Heart right ventricle (tissue), 16 donors: ENCODE measurements at regions not wholly inside any gene's neighbourhood (a gene's known extent, or its start where the extent isn't known, plus 50 kb on each side); places are given as distances from the start of the nearest gene placed in this dataset.

Experiments
- ATAC-seq, 8 donors: fragments of 200-7000 bp; cut with Tn5 transposase; one replicate each; pipeline ENCODE4 v1.9.1; 2020; ENCODE audit warnings: mild to moderate bottlenecking in 8 of 8, moderate library complexity in 8 of 8, moderate number of reproducible peaks in 1 of 8
- DNase-seq, 2 donors: peaks; one replicate each; pipeline ENCODE4 v3.0.0-alpha.2; 2020
- H3K27ac ChIP-seq, 10 donors: fragments of 200-600 bp; sonication (generic) in 2 of 10; one replicate each; pipeline versions ENCODE4 v1.5.0 to v1.8.0; 2020 to 2022; ENCODE audit warnings: mild to moderate bottlenecking in 3 of 10
- H3K27me3 ChIP-seq, 7 donors: fragments of 200-600 bp; one replicate each; pipeline ENCODE4 v1.8.0; 2021 to 2022; ENCODE audit warnings: mild to moderate bottlenecking in 2 of 7
- H3K36me3 ChIP-seq, 9 donors: fragments of 200-600 bp; sonication (generic) in 1 of 9; one replicate each; pipeline versions ENCODE4 v1.5.0 to v1.8.0; 2020 to 2022; ENCODE audit warnings: mild to moderate bottlenecking in 2 of 9
- H3K4me1 ChIP-seq, 9 donors: fragments of 200-600 bp; sonication (generic) in 1 of 9; one replicate each; pipeline versions ENCODE4 v1.5.0 to v1.8.0; 2020 to 2022; ENCODE audit warnings: mild to moderate bottlenecking in 4 of 9
- H3K4me3 ChIP-seq, 10 donors: fragments of 200-600 bp; sonication (generic) in 2 of 10; one replicate each; pipeline versions ENCODE4 v1.5.0 to v1.8.0; 2020 to 2022; ENCODE audit warnings: mild to moderate bottlenecking in 7 of 10, moderate library complexity in 2 of 10
- H3K9me3 ChIP-seq, 11 donors: fragments of 200-600 bp in 10 of 11; sonication (generic) in 2 of 11; one replicate each; pipeline versions ENCODE4 v1.5.0 to v1.8.0; 2013 to 2022; ENCODE audit warnings: mild to moderate bottlenecking in 2 of 11, control low read depth in 1 of 11, moderate library complexity in 1 of 11
- WGBS, 2 donors: extraction: QIAGEN DNeasy Blood & Tissue Kit; methylation state at CpG; one replicate each; pipeline ENCODE4 v1.1.7; 2013; ENCODE audit warnings: inconsistent platforms in 1 of 2; 5-methylcytosine and 5-hydroxymethylcytosine counted together
- intact Hi-C, 10 donors: fragments of 100-400 bp; cut with DNase I; formaldehyde crosslinking; loops; one replicate each; pipeline versions ENCODE4 v1.11.1 to v1.14.2; 2022
- TF ChIP-seq, protein P1 (sequence below), 9 donors: fragments of 200-600 bp; sonication (generic) in 2 of 9; IDR thresholded peaks; one replicate each; pipeline versions ENCODE4 v1.5.0 to v1.8.0; 2021 to 2022; ENCODE audit warnings: antibody characterized with exemption in 9 of 9, mild to moderate bottlenecking in 5 of 9, moderate library complexity in 1 of 9
- donor health status: Arrhythmogenic right ventricular cardiomyopathy.
- donor health status: ischemic (EF 13 %, LVEDD 7.1; RV severe dilation, severe dysfunction).
- donor health status: healthy with polysubstance abuse.
- donor health status: DM: no; HTN: yes; CAD: no.
- donor health status: DM: no; HTN: no; CAD: no.
- donor health status: ischemic (EF 25% LVEDD 6.9; RV normal size, moderate dysfunction).
- donor health status: ischemic (EF 25% LVEDD 5.7; RV mildly dilated, moderate dysfunction).
- donor health status: healthy.
- donor health status: DM: yes; HTN: yes; CAD: no.
- donor health status: Ischemic cardiomyopathy.
- donor health status: ischemic (EF 35%, LVEDD 5.7; RV mildly dilated, moderate dysfunction).
- donor health status: nonischemic (EF 11% LVEDD 7.7; RV severe dilation, severe dysfunction).
- donor health status: DM: yes; HTN: yes; CAD: no.
- donor health status: PGD.
- donor health status: ischemic (EF 29% LVEDD 5.4; RV normal size, mild dysfunction).
- donor health status: nonischemic (EF 23%, LVEDD 6.1; RV moderate dilation, normal function).

- DNase-seq (no peak), ATAC-seq (no peak)
- Histone ChIP-seq H3K4me1 (no peaks in the 10 kb centered on the region), H3K27me3 (peaks cover 0 to 3% (median 0%) of the 10 kb centered on the region in 7 donors), H3K27ac (no peak overlapping the region), H3K4me3 (no peak overlapping the region), H3K36me3 (no peaks in the 10 kb centered on the region), H3K9me3 (peaks cover 0 to 6% (median 0%) of the 10 kb centered on the region in 11 donors)
- intact Hi-C loops: loop anchor here in 1 of 10 donors (10.0 kb wide), 1 partner anchor 55 kb away; no protein-coding TSS in a partner anchor
- WGBS, 2 donors: 78% methylated on average over 10 of the region's 10 CpGs
- TF ChIP-seq, protein P1, sequence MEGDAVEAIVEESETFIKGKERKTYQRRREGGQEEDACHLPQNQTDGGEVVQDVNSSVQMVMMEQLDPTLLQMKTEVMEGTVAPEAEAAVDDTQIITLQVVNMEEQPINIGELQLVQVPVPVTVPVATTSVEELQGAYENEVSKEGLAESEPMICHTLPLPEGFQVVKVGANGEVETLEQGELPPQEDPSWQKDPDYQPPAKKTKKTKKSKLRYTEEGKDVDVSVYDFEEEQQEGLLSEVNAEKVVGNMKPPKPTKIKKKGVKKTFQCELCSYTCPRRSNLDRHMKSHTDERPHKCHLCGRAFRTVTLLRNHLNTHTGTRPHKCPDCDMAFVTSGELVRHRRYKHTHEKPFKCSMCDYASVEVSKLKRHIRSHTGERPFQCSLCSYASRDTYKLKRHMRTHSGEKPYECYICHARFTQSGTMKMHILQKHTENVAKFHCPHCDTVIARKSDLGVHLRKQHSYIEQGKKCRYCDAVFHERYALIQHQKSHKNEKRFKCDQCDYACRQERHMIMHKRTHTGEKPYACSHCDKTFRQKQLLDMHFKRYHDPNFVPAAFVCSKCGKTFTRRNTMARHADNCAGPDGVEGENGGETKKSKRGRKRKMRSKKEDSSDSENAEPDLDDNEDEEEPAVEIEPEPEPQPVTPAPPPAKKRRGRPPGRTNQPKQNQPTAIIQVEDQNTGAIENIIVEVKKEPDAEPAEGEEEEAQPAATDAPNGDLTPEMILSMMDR (IDR thresholded peaks at IDR 0.05): no peak
These were observed 372.2 kb upstream of the SMIM21 start for GRCh38 chr18:75799449-75800330.

GRCh38 chr18:75797046-75797445, 369.5 kb upstream of the SMIM21 start:
- Histone ChIP-seq H3K9me3 (peaks cover 0 to 32% (median 8%) of the 10 kb centered on the region in 11 donors), H3K27ac (no peak overlapping the region), H3K4me1 (no peaks in the 10 kb centered on the region), H3K36me3 (no peaks in the 10 kb centered on the region), H3K4me3 (no peak overlapping the region), H3K27me3 (peaks cover 0 to 3% (median 0%) of the 10 kb centered on the region in 7 donors)
- ATAC-seq: no peak
- WGBS, 2 donors: 59 to 63% methylated on average over 1 of the region's 1 CpG
- intact Hi-C loops: no loop called here
- no peak for DNase-seq
- TF ChIP-seq, protein P1 (IDR thresholded peaks at IDR 0.05): no peak

GRCh38 chr18:75790796-75791195, 363.3 kb upstream of the SMIM21 start:
- no peak overlapping the region for H3K27ac ChIP-seq
- 64 to 69% methylated on average over 2 of the region's 2 CpGs for WGBS, 2 donors
- TF ChIP-seq, protein P1 (IDR thresholded peaks at IDR 0.05): no peak

GRCh38 chr18:75790111-75790510, 362.6 kb upstream of the SMIM21 start:
- H3K27me3 ChIP-seq: peaks cover 0 to 19% (median 4%) of the 10 kb centered on the region in 7 donors
- intact Hi-C loops: no loop called here
- H3K27ac ChIP-seq: no peak overlapping the region
- H3K36me3 ChIP-seq: no peaks in the 10 kb centered on the region
- 80 to 88% methylated on average over 2 of the region's 2 CpGs for WGBS, 2 donors
- peaks cover 0 to 31% (median 9%) of the 10 kb centered on the region in 11 donors for H3K9me3 ChIP-seq
- TF ChIP-seq, protein P1 (IDR thresholded peaks at IDR 0.05): no peak
- ATAC-seq: no peak
- H3K4me1 ChIP-seq: no peaks in the 10 kb centered on the region
- no peak overlapping the region for H3K4me3 ChIP-seq
- no peak for DNase-seq

More at GRCh38 chr18:75790796-75791195, 363.3 kb upstream of the SMIM21 start:
- DNase-seq: no peak
- no peaks in the 10 kb centered on the region for H3K36me3 ChIP-seq
- no peak overlapping the region for H3K4me3 ChIP-seq
- H3K27me3 ChIP-seq: peaks cover 0 to 15% (median 4%) of the 10 kb centered on the region in 7 donors
- ATAC-seq: no peak
- no peaks in the 10 kb centered on the region for H3K4me1 ChIP-seq
- H3K9me3 ChIP-seq: peaks cover 0 to 31% (median 9%) of the 10 kb centered on the region in 11 donors
- intact Hi-C loops: no loop called here
